ENCODE measurements at regions not wholly inside any gene's neighbourhood (a gene's known extent, or its start where the extent isn't known, plus 50 kb on each side); places are given as distances from the start of the nearest gene placed in this dataset.

DNA sequence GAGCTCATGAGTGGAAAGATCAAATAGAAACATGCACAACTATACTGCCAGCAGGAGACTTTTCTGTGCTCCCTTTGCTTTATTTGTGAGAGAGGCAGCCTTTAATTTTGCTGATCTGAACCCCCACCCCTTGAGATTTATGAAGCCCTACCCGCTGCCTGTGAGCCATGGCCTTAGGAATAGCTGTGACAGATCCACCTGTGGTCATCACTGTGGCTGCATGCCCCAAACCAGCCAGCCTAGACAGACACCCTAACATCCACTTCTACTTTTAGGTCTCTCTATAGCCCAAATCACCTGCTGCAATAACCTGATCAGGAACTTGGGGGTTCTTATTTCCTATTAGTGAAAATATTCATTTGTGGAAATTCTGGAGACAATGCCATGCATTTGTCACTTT is 196.2 kb downstream of the C1orf94 start:
- peaks cover 35% of the 10 kb centered on the region for H3K27me3 ChIP-seq (ENCODE audit: insufficient read depth, low read length)
- ATAC-seq (no peak), DNase-seq (ENCODE audit: low read depth, low spot score) (no peak)
- ChIA-PET RAD21 (ENCODE audit: low non-redundant PET in 1 of 2, low total read pairs in 2 of 2, uncharacterized antibody in 2 of 2, unreplicated experiment in 2 of 2) (no interaction called here), POLR2A (no interaction called here), CTCF (no interaction called here)
- no peak overlapping the region for H2AFZ ChIP-seq (ENCODE audit: low read depth, low read length, poor library complexity, severe bottlenecking)
- H3K4me3 ChIP-seq (replicated peaks in 1 of 2; ENCODE audit: low read depth in 1 of 2, low read length in 2 of 2), result no peak overlapping the region
- H3K4me1 ChIP-seq (ENCODE audit: control insufficient read depth in 1 of 2, insufficient read depth in 2 of 2, low read length in 2 of 2), result no peaks in the 10 kb centered on the region
- no peak overlapping the region for H3K27ac ChIP-seq (ENCODE audit: low read depth, low read length)
- no peak overlapping the region for H3K9ac ChIP-seq (ENCODE audit: low read length)
- intact Hi-C loops (cut with micrococcal nuclease), result no loop called here
- TF ChIP-seq ELF1 (IDR thresholded peaks at IDR 0.05; ENCODE audit: borderline replicate concordance, low read depth) (no peak), SP1 (IDR thresholded peaks at IDR 0.05; ENCODE audit: low read depth) (no peak), SIN3A (IDR thresholded peaks at IDR 0.05; ENCODE audit: low read depth) (no peak), ZFX (IDR thresholded peaks at IDR 0.05) (no peak), ZNF274 (IDR thresholded peaks at IDR 0.05; ENCODE audit: low read depth, low read length) (no peak), CBX3 (IDR thresholded peaks at IDR 0.05; ENCODE audit: low read depth) (no peak), CEBPB (IDR thresholded peaks at IDR 0.05; ENCODE audit: low read depth) (no peak), YY1 (IDR thresholded peaks at IDR 0.05; ENCODE audit: extremely low read depth, insufficient replicate concordance, low read depth, low read length) (no peak), ATF3 (IDR thresholded peaks at IDR 0.05) (no peak), EGR1 (IDR thresholded peaks at IDR 0.05; ENCODE audit: low read depth) (no peak), EZH2 (IDR thresholded peaks at IDR 0.05) (no peak), POLR2A (IDR thresholded peaks at IDR 0.05; ENCODE audit: borderline replicate concordance, extremely low read depth, insufficient read depth, insufficient read length) (no peak)
- TF ChIP-seq, protein P1, sequence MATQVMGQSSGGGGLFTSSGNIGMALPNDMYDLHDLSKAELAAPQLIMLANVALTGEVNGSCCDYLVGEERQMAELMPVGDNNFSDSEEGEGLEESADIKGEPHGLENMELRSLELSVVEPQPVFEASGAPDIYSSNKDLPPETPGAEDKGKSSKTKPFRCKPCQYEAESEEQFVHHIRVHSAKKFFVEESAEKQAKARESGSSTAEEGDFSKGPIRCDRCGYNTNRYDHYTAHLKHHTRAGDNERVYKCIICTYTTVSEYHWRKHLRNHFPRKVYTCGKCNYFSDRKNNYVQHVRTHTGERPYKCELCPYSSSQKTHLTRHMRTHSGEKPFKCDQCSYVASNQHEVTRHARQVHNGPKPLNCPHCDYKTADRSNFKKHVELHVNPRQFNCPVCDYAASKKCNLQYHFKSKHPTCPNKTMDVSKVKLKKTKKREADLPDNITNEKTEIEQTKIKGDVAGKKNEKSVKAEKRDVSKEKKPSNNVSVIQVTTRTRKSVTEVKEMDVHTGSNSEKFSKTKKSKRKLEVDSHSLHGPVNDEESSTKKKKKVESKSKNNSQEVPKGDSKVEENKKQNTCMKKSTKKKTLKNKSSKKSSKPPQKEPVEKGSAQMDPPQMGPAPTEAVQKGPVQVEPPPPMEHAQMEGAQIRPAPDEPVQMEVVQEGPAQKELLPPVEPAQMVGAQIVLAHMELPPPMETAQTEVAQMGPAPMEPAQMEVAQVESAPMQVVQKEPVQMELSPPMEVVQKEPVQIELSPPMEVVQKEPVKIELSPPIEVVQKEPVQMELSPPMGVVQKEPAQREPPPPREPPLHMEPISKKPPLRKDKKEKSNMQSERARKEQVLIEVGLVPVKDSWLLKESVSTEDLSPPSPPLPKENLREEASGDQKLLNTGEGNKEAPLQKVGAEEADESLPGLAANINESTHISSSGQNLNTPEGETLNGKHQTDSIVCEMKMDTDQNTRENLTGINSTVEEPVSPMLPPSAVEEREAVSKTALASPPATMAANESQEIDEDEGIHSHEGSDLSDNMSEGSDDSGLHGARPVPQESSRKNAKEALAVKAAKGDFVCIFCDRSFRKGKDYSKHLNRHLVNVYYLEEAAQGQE (IDR thresholded peaks at IDR 0.05; ENCODE audit: low read depth), result no peak
- TF ChIP-seq, protein P2, sequence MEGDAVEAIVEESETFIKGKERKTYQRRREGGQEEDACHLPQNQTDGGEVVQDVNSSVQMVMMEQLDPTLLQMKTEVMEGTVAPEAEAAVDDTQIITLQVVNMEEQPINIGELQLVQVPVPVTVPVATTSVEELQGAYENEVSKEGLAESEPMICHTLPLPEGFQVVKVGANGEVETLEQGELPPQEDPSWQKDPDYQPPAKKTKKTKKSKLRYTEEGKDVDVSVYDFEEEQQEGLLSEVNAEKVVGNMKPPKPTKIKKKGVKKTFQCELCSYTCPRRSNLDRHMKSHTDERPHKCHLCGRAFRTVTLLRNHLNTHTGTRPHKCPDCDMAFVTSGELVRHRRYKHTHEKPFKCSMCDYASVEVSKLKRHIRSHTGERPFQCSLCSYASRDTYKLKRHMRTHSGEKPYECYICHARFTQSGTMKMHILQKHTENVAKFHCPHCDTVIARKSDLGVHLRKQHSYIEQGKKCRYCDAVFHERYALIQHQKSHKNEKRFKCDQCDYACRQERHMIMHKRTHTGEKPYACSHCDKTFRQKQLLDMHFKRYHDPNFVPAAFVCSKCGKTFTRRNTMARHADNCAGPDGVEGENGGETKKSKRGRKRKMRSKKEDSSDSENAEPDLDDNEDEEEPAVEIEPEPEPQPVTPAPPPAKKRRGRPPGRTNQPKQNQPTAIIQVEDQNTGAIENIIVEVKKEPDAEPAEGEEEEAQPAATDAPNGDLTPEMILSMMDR (IDR thresholded peaks at IDR 0.05 in 2 of 3, conservative IDR thresholded peaks at IDR 0.05 in 1 of 3; ENCODE audit: borderline replicate concordance in 1 of 3, insufficient read depth in 1 of 3, low read depth in 2 of 3, low read length in 2 of 3), result no peak
- no peaks in the 10 kb centered on the region for H3K36me3 ChIP-seq (ENCODE audit: control insufficient read depth in 1 of 2, insufficient read depth in 2 of 2, low read length in 2 of 2)
- H3K79me2 ChIP-seq (ENCODE audit: insufficient read depth, low read length), result no peaks in the 10 kb centered on the region
- H3K9me3 ChIP-seq (ENCODE audit: control insufficient read depth in 1 of 2, insufficient read depth in 1 of 2, low read depth in 1 of 2, low read length in 2 of 2), result no peaks in the 10 kb centered on the region
- H3K4me2 ChIP-seq (ENCODE audit: low read length), result no peak overlapping the region
- no peaks in the 10 kb centered on the region for H4K20me1 ChIP-seq (ENCODE audit: insufficient read depth)
- no peaks in the 10 kb centered on the region for H3K9me2 ChIP-seq (ENCODE audit: insufficient read depth)
- BruUV-seq (replicated peaks), result no TSS peak

Data from HCT116 (cell line).